H1 (cell line): ENCODE measurements at regions not wholly inside any gene's neighbourhood (a gene's known extent, or its start where the extent isn't known, plus 50 kb on each side); places are given as distances from the start of the nearest gene placed in this dataset.

Experiments
- POU5F1 ChIP-seq: IDR thresholded peaks from 2 replicates; pipeline ENCODE4 v1.6.1; 2011; ENCODE audit warnings: low read depth, mild to moderate bottlenecking, low read length, moderate library complexity

DNA sequence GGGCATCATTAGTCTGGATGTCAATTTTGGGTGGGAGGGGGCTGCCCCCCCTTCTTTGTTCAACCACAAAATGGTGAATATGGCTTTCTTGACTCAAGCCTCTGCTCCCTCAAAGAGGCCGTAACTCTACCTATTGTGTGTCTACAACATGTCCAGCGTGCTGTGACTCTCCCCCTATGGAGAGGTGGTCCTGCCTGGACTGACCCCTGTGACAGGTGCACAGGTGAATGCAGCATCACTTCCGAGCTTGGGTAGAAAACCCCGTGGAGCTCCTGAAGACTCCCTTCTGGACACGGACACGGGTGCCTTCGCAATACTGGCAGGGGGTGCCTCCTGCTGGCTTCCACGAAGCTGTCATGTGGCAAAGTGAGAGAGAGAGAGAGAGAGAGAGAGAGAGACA is 397.8 kb downstream of the GALR1 start (continued):
- TF ChIP-seq POU5F1, result no peak
